GM13977 (cell line): ENCODE measurements at regions not wholly inside any gene's neighbourhood (a gene's known extent, or its start where the extent isn't known, plus 50 kb on each side); places are given as distances from the start of the nearest gene placed in this dataset.

ENCODE experiments used
- DNase-seq: peaks from one replicate; pipeline ENCODE4 v3.0.0; 2012; ENCODE audit warnings: low spot score
- in situ Hi-C: fragments of 300-500 bp; cut with MboI; formaldehyde crosslinking; loops from one replicate; pipeline ENCODE4 v1.12.0; 2022; ENCODE audit warnings: low sequenced_read_pairs, low pct_unique_long_range_greater_than_20kb, mixed read lengths, inconsistent platforms; ENCODE audit not compliant: unreplicated experiment
- TF ChIP-seq, protein P1 (sequence below): IDR thresholded peaks from 2 replicates; pipeline ENCODE4 v1.5.1; 2012; ENCODE audit warnings: mild to moderate bottlenecking, control low read depth; ENCODE audit not compliant: insufficient read depth; ENCODE audit errors: extremely low read depth, missing control alignments

DNA sequence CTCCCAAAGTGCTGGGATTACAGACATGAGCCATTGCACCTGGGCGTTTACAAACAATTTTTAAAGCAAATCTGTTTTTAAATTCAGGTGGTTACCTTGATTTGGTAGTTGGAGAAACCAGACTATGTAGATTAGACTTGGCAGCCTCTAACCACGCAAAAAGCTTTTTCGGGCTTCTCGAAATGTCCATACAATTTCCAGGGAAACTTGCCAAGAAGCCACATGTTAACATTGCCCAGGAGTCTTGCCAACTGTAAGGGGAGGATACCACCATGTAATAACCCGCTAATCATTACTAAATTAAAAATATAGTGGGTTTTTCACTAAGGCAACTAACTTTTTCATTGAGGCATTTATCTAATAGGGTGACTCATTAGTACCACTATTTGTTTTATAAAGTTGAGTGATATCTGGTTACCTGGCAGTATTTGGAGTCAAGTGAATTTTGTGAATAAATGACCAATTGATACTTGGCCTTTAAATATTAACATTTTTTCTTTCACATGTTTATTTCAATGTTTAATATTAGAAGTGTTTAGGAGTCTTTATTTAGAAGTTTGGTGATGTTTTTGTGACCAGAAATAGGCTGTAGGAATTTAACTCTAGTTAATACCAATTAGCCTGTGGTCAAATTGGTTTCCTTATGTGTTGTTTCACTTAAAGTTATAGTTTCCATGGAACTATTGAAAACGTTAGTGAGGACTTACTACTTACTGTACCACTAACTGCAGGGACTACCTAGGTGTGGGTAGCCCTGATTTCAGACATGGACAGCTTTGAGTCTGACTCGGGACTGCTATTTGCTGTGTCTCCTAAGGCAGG is 61.3 kb downstream of the CLDN34 start:
- DNase-seq: no peak
- TF ChIP-seq, protein P1, sequence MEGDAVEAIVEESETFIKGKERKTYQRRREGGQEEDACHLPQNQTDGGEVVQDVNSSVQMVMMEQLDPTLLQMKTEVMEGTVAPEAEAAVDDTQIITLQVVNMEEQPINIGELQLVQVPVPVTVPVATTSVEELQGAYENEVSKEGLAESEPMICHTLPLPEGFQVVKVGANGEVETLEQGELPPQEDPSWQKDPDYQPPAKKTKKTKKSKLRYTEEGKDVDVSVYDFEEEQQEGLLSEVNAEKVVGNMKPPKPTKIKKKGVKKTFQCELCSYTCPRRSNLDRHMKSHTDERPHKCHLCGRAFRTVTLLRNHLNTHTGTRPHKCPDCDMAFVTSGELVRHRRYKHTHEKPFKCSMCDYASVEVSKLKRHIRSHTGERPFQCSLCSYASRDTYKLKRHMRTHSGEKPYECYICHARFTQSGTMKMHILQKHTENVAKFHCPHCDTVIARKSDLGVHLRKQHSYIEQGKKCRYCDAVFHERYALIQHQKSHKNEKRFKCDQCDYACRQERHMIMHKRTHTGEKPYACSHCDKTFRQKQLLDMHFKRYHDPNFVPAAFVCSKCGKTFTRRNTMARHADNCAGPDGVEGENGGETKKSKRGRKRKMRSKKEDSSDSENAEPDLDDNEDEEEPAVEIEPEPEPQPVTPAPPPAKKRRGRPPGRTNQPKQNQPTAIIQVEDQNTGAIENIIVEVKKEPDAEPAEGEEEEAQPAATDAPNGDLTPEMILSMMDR: no peak
- in situ Hi-C loops: no loop called here

DNA sequence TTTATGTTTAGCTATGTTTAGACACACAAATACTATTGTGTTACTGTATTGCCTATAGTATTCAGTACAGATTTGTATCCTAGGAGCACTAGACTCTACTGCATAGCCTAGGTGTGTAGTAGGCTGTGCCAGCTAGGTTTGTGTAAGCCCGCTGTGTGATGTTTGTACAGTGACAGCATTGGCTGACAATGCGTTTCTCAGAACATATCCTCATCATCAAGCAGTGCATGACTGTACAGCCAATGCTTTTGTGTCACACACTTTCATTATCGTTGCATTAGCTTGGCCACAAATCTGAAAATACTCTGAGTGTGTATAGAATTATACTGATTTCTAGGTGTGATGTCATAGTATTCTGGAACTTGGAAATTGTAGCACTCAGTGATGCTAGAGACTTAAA is 63.4 kb downstream of the CLDN34 start:
- TF ChIP-seq, protein P1: no peak
- DNase-seq: no peak
- in situ Hi-C loops: no loop called here

DNA sequence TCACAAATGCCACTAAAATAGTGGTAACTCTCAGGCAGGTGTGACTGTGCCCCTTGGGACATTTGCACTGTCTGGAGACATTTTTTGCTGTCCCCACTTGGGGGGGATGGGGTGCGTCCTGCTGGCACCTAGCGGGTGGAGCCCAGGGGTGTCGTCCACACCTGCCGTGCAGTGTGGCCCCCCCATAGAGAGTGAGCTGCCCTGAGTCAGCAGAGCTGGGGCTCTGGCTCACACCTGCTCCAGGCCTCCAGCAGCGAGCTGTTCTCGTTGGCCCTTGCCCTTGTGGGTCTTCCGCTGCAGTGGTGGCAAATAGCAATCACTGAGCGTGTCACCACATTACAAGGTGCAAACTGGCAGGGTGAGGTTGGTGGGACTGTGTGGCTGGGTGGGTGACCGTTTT is 64.6 kb downstream of the CLDN34 start:
- no peak for DNase-seq
- in situ Hi-C loops: no loop called here
- TF ChIP-seq, protein P1: no peak

DNA sequence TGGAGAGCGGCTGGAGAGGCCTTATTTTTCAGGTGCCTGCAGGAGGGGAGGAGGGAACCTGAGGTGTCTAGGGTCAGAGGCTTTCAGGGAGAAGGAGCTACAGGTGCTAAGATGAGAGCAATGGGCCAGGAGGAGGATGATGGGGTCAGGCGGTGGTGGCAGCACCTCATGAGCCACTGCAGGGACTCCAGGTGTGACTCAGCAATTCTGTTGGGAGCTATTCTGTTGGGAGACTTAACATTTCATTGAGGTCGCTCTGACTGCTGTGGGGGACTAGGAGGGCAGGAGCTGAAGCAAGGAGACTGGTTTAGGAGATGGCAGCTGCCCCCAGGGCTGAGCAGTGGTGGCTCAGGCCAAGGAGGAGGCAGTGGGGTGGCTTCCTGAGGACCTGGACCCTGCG is 65.0 kb downstream of the CLDN34 start:
- DNase-seq: no peak
- TF ChIP-seq, protein P1: no peak
- in situ Hi-C loops: no loop called here

DNA sequence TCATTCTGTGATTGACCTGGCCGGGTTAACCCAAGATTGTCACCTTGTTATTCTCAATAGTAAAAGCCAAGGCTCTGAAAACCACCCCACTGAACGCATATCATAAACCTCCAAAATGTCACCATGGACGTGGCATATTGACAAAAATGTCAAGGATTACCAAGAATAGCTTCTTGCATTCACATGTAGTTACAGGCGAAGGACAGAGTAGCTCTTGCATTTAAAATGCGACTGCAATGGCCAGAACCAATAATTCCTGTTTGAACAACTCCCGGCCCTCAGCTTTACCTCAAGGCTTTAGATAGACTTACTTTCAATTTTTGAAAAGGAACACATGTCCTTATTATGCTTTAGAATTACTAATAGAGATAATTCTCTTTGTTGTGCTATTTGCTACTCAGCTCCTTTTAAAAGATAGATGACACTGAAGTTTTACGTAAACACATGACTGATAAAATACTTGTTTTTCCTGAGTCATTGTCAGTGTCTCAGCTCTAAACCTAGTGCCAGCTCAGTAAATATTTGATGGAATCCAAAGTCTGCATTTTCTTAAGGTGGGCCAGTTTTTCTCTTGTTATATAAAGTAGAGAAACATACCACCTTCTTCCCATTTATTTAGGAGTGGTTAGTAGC is 66.3 kb downstream of the CLDN34 start:
- in situ Hi-C loops: no loop called here
- no peak for DNase-seq
- TF ChIP-seq, protein P1: no peak

DNA sequence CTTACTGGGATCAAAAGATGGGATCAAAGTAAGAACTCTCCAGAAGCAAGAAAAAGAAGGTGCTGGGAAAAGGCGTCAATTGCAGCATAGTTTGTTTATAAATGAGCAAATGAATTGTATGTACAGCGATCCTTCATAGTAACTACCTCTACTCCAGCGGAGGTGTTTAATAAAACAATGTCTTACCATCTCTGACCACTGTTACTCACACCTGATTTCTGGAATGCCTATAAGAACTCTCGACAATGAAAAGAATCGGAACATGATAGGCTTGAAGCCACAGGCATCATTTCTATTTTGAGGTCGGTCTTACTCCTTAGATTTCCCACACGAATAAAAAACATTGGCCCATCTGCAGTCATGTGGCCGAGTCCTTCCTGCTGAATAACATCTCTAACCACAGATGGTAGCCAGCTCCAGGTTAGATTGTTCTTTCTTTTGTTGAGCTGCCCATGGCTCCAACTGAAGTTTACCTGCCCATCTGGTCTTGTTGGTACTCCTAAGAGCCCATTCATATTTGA is 67.6 kb downstream of the CLDN34 start:
- no peak for DNase-seq
- TF ChIP-seq, protein P1: no peak
- in situ Hi-C loops: no loop called here
